ENCODE measurements at regions not wholly inside any gene's neighbourhood (a gene's known extent, or its start where the extent isn't known, plus 50 kb on each side); places are given as distances from the start of the nearest gene placed in this dataset.

GRCh38 chrX:23557070-23557469 is 110.2 kb upstream of the PRDX4 start:
- no peak for TF ChIP-seq CTCF (IDR thresholded peaks at IDR 0.05)
- TF ChIP-seq EZH2 (IDR thresholded peaks at IDR 0.05; ENCODE audit: borderline replicate concordance, insufficient read depth, low read depth, low read length, poor library complexity, severe bottlenecking), result no peak
